Skeletal muscle cell (primary cell): ENCODE measurements at regions not wholly inside any gene's neighbourhood (a gene's known extent, or its start where the extent isn't known, plus 50 kb on each side); places are given as distances from the start of the nearest gene placed in this dataset.
"Not testable (repeated sequence)": the region's sequence is repeated elsewhere in the genome, so short reads cannot be mapped to it uniquely, and the experiment has no call there.

ENCODE experiments used
- DNase-seq: peaks from one replicate; pipeline ENCODE4 v3.0.0-alpha.2; 2010; ENCODE audit warnings: low read depth
- H3K4me3 ChIP-seq: 2 replicates; pipeline ENCODE4 v1.5.1; 2011; ENCODE audit warnings: low read depth, mild to moderate bottlenecking, control low read depth, low read length, moderate library complexity

GRCh38 chr6:99145738-99146137 lies 198.0 kb upstream of the FBXL4 start:
- no peak overlapping the region for H3K4me3 ChIP-seq
- no peak for DNase-seq

GRCh38 chr6:99143108-99143861 lies 195.5 kb upstream of the FBXL4 start:
- DNase-seq, result no peak

GRCh38 chr6:99141906-99142305 lies 194.2 kb upstream of the FBXL4 start:
- H3K4me3 ChIP-seq, DNase-seq: not testable (repeated sequence)

More at GRCh38 chr6:99143108-99143861, 195.5 kb upstream of the FBXL4 start:
- no peak overlapping the region for H3K4me3 ChIP-seq

GRCh38 chr6:99138445-99138844 lies 190.7 kb upstream of the FBXL4 start:
- no peak for DNase-seq
- no peak overlapping the region for H3K4me3 ChIP-seq

- DNase-seq, result no peak
- no peak overlapping the region for H3K4me3 ChIP-seq
These were observed 189.6 kb upstream of the FBXL4 start for GRCh38 chr6:99137314-99137713.

- no peak overlapping the region for H3K4me3 ChIP-seq
- DNase-seq, result no peak
These were observed 188.7 kb upstream of the FBXL4 start for GRCh38 chr6:99136488-99136887.

- no peak overlapping the region for H3K4me3 ChIP-seq
- DNase-seq, result no peak
These were observed 184.4 kb upstream of the FBXL4 start for GRCh38 chr6:99132026-99132635.

GRCh38 chr6:99130897-99131873 lies 183.4 kb upstream of the FBXL4 start:
- no peak overlapping the region for H3K4me3 ChIP-seq

GRCh38 chr6:99129835-99130234 lies 182.1 kb upstream of the FBXL4 start:
- no peak for DNase-seq
- H3K4me3 ChIP-seq, result no peak overlapping the region

More at GRCh38 chr6:99130897-99131873, 183.4 kb upstream of the FBXL4 start:
- no peak for DNase-seq

- no peak overlapping the region for H3K4me3 ChIP-seq
- no peak for DNase-seq
These were observed 174.0 kb upstream of the FBXL4 start for GRCh38 chr6:99121748-99122147.

GRCh38 chr6:99120641-99121040 lies 172.9 kb upstream of the FBXL4 start:
- DNase-seq, result no peak
- H3K4me3 ChIP-seq, result no peak overlapping the region

GRCh38 chr6:99119109-99120031 lies 171.6 kb upstream of the FBXL4 start:
- DNase-seq, result peak; percentile 4
- H3K4me3 ChIP-seq, result no peak overlapping the region

GRCh38 chr6:99114769-99115406 lies 167.1 kb upstream of the FBXL4 start:
- no peak overlapping the region for H3K4me3 ChIP-seq
- no peak for DNase-seq

GRCh38 chr6:99111590-99111989 lies 163.8 kb upstream of the FBXL4 start:
- no peak for DNase-seq
- H3K4me3 ChIP-seq, result no peak overlapping the region

- no peak overlapping the region for H3K4me3 ChIP-seq
- no peak for DNase-seq
These were observed 162.3 kb upstream of the FBXL4 start for GRCh38 chr6:99110029-99110428.

- no peak overlapping the region for H3K4me3 ChIP-seq
- DNase-seq, result no peak
These were observed 156.5 kb upstream of the FBXL4 start for GRCh38 chr6:99104218-99104617.

GRCh38 chr6:99099243-99099642 lies 151.5 kb upstream of the FBXL4 start:
- no peak overlapping the region for H3K4me3 ChIP-seq
- no peak for DNase-seq

- H3K4me3 ChIP-seq, result no peak overlapping the region
- no peak for DNase-seq
These were observed 148.4 kb upstream of the FBXL4 start for GRCh38 chr6:99096170-99096569.
